Lower leg skin (tissue), 3 donors: ENCODE measurements at regions not wholly inside any gene's neighbourhood (a gene's known extent, or its start where the extent isn't known, plus 50 kb on each side); places are given as distances from the start of the nearest gene placed in this dataset.

Experiments used
- CTCF ChIP-seq, 3 donors: fragments of 450-650 bp; IDR thresholded peaks; one replicate each; pipeline ENCODE4 v1.5.1; 2016; ENCODE audit warnings: antibody characterized with exemption in 3 of 3, mild to moderate bottlenecking in 3 of 3, moderate library complexity in 2 of 3
- POLR2A ChIP-seq, 2 donors: fragments of 450-650 bp; IDR thresholded peaks; one replicate each; pipeline ENCODE4 v1.6.1; 2016 to 2017; ENCODE audit warnings: antibody characterized with exemption in 2 of 2, mild to moderate bottlenecking in 1 of 2, moderate library complexity in 1 of 2

GRCh38 chr11:81000735-81001134 lies 1559.9 kb upstream of the TENM4 start:
- TF ChIP-seq POLR2A (IDR thresholded peaks at IDR 0.05) (no peak), CTCF (IDR thresholded peaks at IDR 0.05) (no peak)
